ENCODE measurements at regions not wholly inside any gene's neighbourhood (a gene's known extent, or its start where the extent isn't known, plus 50 kb on each side); places are given as distances from the start of the nearest gene placed in this dataset.
"Not testable (repeated sequence)": the region's sequence is repeated elsewhere in the genome, so short reads cannot be mapped to it uniquely, and the experiment has no call there.

GRCh38 chr7:130947792-130948580 is 214.0 kb upstream of the KLF14 start:
- DNase-seq (ENCODE audit: low spot score) = no peak

- DNase-seq (ENCODE audit: low spot score) = no peak
Observed at GRCh38 chr7:130948822-130949221, 214.8 kb upstream of the KLF14 start.

GRCh38 chr7:130949550-130949949 is 215.5 kb upstream of the KLF14 start:
- no peak for DNase-seq (ENCODE audit: low spot score)

GRCh38 chr7:130950054-130950453 is 216.0 kb upstream of the KLF14 start:
- no peak for DNase-seq (ENCODE audit: low spot score)

GRCh38 chr7:130950741-130951140 is 216.7 kb upstream of the KLF14 start:
- DNase-seq (ENCODE audit: low spot score) = no peak

GRCh38 chr7:130951303-130951975 is 217.4 kb upstream of the KLF14 start:
- no peak for DNase-seq (ENCODE audit: low spot score)

GRCh38 chr7:130951976-130952876 is 218.2 kb upstream of the KLF14 start:
- DNase-seq (ENCODE audit: low spot score) = no peak

- no peak for DNase-seq (ENCODE audit: low spot score)
Observed at GRCh38 chr7:130953196-130953595, 219.2 kb upstream of the KLF14 start.

GRCh38 chr7:130954918-130955564 is 221.0 kb upstream of the KLF14 start:
- DNase-seq (ENCODE audit: low spot score) = no peak

GRCh38 chr7:130955565-130955919 is 221.5 kb upstream of the KLF14 start:
- DNase-seq (ENCODE audit: low spot score) = no peak

- DNase-seq (ENCODE audit: low spot score) = no peak
Observed at GRCh38 chr7:130956417-130957136, 222.6 kb upstream of the KLF14 start.

GRCh38 chr7:130957137-130957513 is 223.1 kb upstream of the KLF14 start:
- no peak for DNase-seq (ENCODE audit: low spot score)

- DNase-seq (ENCODE audit: low spot score) = not testable (repeated sequence)
Observed at GRCh38 chr7:130957722-130958435, 223.9 kb upstream of the KLF14 start.

- no peak for DNase-seq (ENCODE audit: low spot score)
Observed at GRCh38 chr7:130958846-130959245, 224.8 kb upstream of the KLF14 start.

GRCh38 chr7:130959743-130960207 is 225.8 kb upstream of the KLF14 start:
- no peak for DNase-seq (ENCODE audit: low spot score)

GRCh38 chr7:130960208-130960988 is 226.4 kb upstream of the KLF14 start:
- DNase-seq (ENCODE audit: low spot score) = no peak

- DNase-seq (ENCODE audit: low spot score) = no peak
Observed at GRCh38 chr7:130961128-130961601, 227.2 kb upstream of the KLF14 start.

- DNase-seq (ENCODE audit: low spot score) = no peak
Observed at GRCh38 chr7:130962109-130962508, 228.1 kb upstream of the KLF14 start.

GRCh38 chr7:130963339-130963738 is 229.3 kb upstream of the KLF14 start:
- no peak for DNase-seq (ENCODE audit: low spot score)

- DNase-seq (ENCODE audit: low spot score) = no peak
Observed at GRCh38 chr7:130965515-130965914, 231.5 kb upstream of the KLF14 start.
